GM19239 (cell line): ENCODE measurements at regions not wholly inside any gene's neighbourhood (a gene's known extent, or its start where the extent isn't known, plus 50 kb on each side); places are given as distances from the start of the nearest gene placed in this dataset.

Experiments used
- DNase-seq: peaks from one replicate; pipeline ENCODE4 v3.0.0; 2011; ENCODE audit warnings: low spot score; ENCODE audit not compliant: insufficient read length
- FAIRE-seq: peaks from 2 replicates; lab custom pipeline; 2011; peaks lifted over from hg19 to GRCh38; lab: Jason Lieb, UNC

DNA sequence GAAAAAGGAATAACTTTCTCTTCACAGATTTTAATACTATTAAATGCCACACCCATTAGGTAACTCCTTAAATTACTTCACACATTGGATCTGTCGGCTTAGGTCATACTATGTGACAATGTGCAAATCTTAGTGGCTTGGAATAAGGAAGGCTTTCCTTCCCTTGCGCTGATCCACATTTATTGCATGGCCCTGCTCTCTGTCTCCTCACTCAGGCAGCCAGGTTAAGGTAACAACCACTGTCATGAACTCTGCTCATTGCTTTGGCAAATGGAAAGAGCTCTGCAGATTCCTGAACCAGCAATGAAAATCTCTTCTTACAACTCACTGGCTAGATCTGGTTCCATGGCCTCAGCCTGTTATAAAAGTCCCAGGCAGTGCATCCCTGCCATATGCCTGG lies 121.9 kb upstream of the NFIB start:
- DNase-seq: no peak
- FAIRE-seq: no peak

DNA sequence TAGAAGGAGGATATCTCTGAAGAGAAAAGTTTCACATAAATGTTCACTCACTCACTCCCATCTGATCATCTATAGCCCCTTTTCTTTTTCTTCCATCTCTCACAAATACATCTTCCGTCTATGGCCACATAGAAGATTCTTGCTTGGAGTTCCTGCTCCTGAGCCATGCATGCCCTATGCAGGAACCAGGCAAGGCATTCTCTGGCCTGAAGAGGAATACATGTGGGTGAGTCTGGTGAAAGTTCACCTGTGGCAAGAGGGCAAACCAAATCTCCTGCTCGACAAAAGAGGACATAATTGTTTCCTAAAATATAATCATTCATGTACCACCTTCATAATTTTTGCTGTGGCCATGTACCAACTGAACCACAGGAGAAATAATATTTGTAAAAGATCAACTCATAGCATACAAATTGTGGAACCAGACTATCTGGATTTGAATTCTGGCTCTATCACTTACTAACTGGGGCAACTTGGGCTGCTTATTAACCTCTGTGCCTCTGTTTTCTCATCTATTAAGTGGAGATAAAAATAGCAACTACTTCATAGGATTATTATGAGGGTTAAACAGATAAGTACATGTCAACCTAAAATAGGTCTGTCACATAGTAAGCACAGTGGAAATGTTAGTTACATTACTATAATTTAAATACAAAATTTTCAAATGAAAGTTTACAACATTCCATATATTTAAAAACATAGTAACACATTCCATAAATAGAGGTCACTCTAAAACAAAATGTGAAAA lies 121.2 kb upstream of the NFIB start:
- no peak for DNase-seq
- FAIRE-seq: no peak

DNA sequence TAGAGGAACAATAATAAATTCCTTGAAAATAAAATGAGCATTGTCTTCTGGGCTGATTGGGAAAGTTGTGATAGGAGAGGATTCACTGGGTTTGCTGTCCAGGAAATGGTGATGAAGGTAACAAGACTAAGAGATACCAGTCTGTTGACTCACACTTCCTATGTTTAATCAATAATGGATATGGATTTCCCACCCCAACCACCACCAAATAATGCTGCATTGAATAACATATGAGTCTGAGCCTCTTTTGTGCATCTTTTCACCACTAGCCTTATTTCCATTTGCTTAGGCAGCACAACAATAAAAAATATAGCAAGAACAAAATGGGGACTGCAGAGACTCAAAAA lies 120.2 kb upstream of the NFIB start:
- FAIRE-seq (no peak), DNase-seq (no peak)

DNA sequence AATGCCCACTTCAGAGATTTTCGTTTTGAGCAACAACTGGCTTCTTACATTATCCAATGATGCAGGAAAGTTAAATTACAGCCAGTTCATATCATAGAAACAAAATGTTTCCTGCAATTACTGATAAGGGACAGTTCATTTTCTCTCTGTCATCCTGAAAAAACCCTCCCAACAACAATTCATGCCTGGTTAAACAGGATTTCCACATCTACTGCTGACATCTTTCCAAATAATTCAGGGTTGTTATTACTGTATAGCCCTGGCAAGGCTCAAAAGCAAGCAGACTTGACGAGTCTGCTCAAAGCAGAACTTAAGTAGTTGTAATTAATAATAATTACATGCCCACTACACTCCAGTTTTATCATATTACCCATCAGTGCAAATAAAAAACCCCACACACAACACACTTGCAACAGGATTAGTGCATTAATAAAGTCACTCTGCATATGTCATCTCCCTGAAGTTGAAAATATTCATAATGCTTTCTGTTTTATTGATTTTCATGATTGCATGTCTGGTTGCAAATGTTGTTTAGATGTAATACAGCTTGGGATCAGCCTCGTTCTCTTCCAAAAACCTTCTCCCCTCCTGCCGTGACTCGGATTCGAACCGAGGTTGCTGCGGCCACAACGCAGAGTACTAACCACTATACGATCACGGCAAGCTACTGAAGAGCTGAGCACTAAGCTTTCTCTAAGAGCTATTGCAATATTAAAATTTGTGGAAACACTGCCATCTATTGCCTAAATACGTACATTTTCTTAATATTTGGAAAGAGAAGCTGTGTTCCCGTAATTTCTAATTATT lies 119.6 kb upstream of the NFIB start:
- no peak for DNase-seq
- FAIRE-seq: no peak

DNA sequence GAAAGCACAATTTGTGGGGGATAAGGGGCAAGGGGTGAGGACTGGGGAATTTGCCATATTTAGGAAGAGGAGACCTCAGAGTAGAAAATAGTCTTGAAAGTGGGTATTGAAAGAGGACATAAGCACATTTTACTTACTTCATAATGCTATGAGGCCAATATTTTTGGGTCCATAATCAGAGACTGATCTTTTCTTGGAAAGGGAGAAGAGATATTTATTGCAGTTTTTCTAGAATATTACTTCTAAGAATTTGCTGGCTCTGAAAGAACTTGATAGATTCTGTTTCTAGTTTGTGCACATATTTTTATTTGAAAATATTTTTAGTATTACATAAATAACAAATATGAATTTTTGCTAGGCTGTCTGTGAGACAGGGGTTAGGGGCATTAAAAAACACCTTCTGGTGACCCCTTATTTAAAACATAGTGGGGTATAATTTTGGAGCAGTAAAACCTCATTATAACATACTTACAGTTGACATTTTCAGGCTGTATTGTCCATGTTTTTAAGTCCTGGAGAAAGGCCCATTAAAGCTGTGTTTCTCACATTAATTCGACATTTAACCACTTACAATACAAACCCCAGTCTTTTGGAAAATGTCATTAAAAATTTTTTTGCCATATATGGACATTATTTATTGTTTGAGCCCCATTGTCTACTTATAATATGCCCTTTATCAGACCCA lies 118.9 kb upstream of the NFIB start:
- no peak for FAIRE-seq

DNA sequence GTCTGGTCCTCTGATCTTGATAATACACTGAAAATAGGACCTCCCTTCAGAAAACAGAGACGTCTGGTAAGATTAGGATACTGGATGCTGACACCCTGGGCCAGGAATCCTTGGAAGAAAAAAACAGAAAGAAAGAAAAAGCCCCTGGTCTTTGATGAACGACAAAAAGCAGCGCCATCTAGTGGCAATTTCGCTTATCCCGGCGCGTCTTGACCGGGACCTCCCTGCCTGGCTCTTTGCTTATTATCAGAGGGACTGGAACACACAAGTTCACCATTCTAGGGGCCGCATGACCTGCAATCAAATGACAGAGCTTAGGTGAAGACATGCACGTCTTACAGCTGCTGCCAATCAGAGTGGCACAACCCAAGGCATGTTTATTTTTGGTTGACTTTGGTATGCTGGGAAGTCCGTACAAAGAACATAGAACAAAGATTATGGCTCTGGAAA lies 114.9 kb upstream of the NFIB start:
- peak; percentile 73 for FAIRE-seq
- peak; percentile 10 for DNase-seq

More for the DNA sequence above, 118.9 kb upstream of the NFIB start:
- no peak for DNase-seq

DNA sequence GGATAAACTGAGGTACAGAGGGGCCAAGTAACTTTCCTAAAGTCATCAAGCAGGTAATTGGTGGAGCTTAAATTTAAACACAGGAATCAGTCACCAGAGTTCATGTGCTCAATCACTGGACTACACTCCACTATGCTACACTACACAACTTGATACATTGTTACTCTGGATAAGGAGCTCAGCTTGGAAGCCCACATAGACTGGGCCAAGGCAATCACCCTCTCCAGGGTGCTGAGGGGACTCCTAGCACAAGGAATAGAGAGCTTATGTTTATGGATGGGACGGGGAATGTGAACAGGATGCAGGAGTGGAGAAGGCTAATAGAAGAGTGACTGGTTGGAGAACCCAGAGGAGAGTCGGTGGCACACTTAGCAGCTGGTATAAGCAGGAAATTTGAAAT lies 113.5 kb upstream of the NFIB start:
- FAIRE-seq (no peak), DNase-seq (no peak)

DNA sequence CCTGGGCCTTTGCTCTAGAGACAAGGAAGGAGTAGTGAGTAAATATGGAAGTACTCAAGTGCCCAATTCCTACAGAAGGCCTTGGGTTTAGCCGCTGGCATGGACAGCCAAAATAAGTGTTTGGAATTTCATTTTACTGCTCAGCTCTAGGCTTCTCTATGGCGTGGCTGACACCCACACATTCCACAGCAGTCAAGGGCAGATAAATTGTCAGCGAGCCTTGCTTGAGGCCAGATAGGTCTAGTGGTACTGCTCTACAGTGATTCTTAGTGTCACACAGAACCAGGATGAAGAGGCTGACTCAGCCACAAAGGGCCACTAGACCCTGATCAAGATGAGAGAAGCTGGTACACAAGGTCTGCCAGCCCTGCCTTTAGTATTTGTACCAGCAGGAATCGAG lies 111.0 kb upstream of the NFIB start:
- no peak for FAIRE-seq
- DNase-seq: no peak

DNA sequence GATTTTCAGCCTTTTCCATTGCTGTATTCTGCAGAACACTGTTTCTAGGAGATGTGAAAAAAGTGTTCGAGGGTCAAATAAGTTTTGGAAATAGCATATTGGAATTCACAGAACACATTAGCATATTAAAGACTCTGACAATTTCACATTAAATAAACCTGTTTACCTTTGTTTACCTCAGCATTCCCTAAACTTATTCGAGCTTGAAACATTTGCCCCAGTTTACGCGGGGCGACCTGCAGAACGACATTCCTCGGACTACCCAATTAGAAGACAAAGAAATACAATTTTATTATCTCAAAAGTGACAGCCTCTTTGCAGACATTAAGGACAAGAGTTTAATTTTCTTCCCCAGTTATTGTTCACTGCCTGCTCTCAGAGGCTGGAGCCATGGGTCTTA lies 110.3 kb upstream of the NFIB start:
- FAIRE-seq (no peak), DNase-seq (no peak)

DNA sequence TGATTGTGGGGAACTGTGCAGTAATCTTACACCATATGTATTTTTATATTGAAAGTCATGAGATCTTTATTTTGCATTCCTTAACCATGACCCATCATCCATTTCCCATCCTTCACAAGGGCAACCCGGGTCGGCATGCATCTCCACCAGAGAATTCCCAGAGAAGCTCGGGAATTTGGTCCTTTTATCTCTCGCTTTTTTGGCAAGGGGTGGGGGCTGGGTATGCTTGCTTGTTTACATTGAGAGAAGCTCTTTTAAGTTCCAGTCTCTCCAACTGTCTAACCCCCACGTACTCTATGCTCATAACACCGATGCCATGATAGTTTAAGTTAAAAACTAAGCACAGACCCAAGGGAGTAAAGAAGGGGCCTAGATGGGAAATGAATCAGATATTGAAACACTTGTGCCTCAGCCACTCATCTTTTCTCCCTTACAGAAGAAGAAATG lies 109.9 kb upstream of the NFIB start:
- no peak for FAIRE-seq
- DNase-seq: no peak

DNA sequence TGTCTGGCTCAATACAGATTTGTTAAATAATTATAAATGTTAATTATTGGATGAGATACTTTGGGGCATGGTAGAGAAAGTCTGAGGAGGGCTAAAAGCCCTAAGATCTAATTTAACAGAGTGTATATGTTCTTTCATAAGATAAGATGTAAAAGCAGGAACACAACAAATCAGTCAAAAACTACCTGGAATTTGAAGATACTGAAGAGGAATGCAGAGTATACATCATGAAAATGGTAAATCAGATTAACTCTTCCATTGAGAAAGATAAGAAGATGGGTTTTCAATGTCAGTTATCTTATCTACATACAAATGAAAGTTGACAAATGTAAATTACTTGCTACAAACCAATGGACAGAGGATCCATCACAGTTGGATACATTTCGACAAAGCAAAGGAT lies 107.3 kb upstream of the NFIB start:
- FAIRE-seq: no peak

DNA sequence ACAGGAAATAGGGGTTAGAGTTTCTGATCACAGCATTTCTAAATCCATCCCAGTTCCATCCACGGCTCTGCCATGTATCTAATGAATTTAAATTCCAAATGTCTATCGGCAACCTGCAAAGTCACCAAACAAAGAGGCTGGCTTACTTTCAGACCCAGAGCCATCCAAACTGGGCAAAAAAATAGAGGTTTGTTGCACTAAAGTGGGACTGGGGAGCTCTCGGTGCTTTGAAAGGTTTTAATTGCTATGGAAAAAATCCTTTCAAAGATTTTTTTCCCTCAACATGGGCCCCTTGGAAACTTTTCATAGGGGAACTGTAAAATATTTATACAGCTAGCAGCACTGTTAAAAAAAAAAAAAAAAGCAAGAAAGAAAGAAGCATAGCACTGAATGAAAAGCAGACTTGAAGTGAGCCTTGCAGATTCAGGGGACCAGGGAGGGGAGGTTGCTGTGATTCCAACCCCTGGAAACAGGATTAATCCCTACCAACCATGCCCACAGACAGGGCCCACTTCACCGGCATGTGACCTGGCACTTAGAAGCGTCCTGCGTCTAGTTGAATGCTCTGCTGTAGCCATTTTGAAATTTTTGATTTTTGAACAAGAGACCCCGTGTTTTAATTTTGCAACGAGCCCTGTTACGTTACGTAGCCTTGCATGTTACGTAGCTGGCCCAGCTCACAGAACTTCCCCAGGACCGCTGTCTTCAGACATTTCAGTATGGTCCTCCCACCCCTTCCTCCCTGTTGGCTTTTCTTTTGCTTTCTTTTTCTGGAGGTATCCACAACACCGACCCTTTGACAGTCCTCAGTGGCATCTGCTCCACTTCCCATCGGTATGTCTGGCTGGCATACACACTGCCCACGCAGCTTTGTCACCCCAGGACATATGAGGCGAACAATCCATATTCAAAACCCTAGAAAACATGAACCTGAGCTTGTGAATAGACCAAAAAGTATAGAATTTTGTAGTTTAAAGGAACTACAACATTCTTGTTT lies 105.3 kb upstream of the NFIB start:
- FAIRE-seq (no peak), DNase-seq (no peak)

More for the DNA sequence above, 107.3 kb upstream of the NFIB start:
- no peak for DNase-seq

DNA sequence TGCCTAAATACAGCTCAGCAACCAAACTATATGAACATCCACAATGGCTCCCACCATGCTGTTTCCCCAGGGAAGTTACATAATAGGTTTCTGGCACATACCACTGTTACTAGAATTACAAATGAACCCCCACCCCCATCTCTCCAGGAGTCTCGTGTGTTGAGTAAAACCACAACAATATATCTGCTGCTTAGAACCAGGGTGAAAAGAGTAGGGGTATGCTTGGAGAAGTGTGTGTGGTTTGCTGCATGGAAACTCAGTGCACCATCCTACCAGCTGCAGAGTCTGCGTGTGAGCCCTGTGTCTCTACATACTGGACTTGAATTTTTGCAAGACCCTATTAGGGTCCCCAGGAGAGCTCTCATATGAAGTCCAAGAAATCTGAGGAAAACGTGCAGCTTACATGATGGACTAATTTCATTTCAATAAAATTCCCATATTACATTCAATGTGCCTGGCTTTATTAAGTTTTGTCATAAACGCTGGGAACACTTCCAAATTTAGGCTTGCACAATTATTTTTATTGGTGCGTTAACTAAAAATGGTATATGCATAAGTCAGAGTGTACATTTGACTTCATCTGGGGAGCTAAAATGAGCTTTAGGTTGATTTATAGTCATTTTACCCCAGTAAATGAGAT lies 104.5 kb upstream of the NFIB start:
- FAIRE-seq: no peak
- no peak for DNase-seq

DNA sequence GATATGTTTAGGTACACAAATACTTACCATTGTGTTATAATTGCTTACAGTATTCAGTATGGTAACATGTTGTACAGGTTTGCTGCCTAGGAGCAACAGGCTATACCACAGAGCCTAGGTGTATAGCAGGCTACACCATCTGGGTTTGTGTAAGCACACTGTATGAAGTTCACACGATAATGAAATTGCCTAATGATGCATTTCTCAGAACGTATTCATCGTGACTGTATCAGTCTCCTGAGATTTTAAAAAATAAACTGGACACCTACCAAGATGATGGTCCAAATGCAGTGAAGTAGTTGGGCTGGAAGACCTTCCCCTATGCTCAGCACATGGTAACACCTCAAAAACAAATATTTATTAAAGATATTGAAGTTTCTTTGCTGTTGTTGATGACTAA lies 103.3 kb upstream of the NFIB start:
- no peak for FAIRE-seq
- no peak for DNase-seq

DNA sequence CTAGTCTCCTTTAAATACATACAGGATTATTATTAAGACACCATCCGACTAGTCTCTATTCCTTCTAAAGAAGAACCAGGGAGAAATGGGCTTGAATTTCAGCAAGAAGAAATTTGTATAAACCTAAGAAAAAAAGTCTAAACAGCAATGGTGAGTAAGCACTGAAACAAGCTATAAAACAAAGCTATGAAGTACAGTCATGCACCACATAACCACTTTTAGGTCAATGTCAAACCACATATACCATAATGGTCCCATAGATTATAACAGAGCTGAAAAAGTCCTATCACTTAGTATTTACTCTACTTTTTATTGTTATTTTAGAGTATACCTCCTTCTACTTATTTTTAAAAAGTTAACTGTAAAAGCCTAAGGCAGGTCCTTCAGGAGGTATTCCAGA lies 102.0 kb upstream of the NFIB start:
- FAIRE-seq: no peak

DNA sequence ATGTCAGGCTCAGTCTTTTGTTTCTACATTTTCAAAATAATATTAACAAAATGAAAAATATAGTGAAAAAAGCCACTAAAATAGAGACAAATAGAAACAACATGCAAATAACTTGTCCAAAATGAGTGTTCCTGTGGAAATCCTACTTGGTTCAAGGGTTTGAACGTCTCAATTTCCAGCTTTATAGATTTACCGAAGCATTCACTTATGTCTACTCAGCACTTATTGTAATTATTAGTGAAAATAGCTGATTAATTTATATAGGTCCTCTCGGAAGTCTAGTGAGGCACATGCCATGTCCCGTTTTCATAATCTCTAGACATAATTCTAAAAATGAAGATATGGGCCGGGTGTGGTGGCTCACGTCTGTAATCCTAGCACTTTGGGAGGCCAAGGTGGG lies 99.9 kb upstream of the NFIB start:
- no peak for DNase-seq
- no peak for FAIRE-seq

More for the DNA sequence above, 102.0 kb upstream of the NFIB start:
- DNase-seq: no peak

DNA sequence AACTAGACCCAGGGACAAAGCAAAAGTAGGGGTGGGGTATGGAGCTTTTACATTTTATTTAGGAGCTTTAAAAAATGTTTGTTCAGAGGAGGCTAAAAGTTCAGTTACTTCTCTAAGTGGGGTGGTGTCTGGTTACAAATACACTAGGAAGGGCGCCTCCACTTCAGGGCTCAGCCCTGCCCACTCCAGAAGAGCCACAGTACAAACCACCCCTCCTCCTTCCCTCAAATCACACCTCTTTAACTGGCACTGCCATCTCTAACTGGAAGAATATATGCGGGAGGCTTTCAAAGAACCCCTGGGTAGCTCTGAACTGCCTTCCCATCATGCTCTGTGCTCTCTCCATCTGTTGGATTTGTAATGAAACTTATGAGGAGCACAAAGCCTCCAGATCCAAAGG lies 98.8 kb upstream of the NFIB start:
- FAIRE-seq (no peak), DNase-seq (no peak)

DNA sequence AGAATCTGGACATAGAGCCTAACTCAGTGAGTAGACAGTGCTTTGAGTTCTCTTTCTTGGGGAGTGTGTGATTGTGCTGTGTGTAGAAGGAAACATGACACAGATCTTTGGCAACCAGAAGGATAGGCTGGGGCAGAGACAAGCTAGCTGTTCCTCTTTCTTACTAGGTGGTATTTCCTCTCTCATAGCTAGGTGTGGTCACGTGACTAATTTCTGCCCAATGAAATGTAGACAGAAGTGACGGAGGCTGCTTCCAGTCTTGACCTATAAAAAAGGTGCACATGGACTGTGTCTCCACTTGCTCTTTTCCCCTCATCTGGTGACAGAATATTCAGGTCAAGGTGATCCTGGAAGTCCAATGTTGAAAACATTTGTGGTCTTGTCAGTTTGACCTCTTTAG lies 92.5 kb upstream of the NFIB start:
- no peak for FAIRE-seq

DNA sequence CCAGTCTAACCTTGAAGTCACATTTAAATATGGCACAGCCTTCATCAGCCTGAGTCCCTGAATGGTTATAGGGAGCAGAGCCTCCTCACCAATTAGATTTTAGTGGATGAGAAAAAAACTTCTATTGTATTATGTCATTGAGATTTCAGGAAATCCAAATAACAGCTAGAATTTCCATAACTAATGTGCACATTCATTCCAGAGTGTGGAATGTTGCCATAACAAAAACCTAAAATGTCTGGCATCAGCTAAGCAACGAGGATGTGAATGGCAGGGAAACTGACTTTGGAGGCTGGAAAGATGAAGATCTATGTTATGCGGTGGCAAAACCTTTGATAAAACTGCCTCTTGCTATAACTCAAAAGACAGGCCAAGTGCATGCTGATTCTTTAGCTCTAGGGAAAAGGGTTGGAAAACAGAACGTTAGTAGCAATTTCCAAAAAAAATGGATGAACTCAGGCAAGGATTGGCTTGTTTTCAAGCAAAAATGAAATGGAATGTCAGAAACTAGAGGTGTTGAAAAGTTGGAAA lies 91.3 kb upstream of the NFIB start:
- DNase-seq: no peak
- no peak for FAIRE-seq

More for the DNA sequence above, 92.5 kb upstream of the NFIB start:
- no peak for DNase-seq
